Retinal pigment epithelial cell (primary cell): ENCODE measurements at regions not wholly inside any gene's neighbourhood (a gene's known extent, or its start where the extent isn't known, plus 50 kb on each side); places are given as distances from the start of the nearest gene placed in this dataset.

Source experiments
- DNase-seq: peaks from one replicate; pipeline ENCODE4 v3.0.0-alpha.2; 2010; ENCODE audit warnings: low read depth
- H3K4me3 ChIP-seq: 2 replicates; pipeline ENCODE4 v1.5.1; 2011; ENCODE audit warnings: mild to moderate bottlenecking, low read length, control low read depth, moderate library complexity
- CTCF ChIP-seq: conservative IDR thresholded peaks from 2 replicates; pipeline ENCODE4 v1.5.1; 2011; ENCODE audit warnings: low read depth, low read length, control low read depth, inconsistent platforms

- TF ChIP-seq CTCF: no peak
- no peak for DNase-seq
- H3K4me3 ChIP-seq: no peak overlapping the region
Observed at GRCh38 chr15:97684249-97684648, 276.3 kb upstream of the ARRDC4 start.

GRCh38 chr15:97686324-97686723, 274.2 kb upstream of the ARRDC4 start:
- H3K4me3 ChIP-seq: no peak overlapping the region
- no peak for DNase-seq
- TF ChIP-seq CTCF: no peak

- DNase-seq: no peak
- no peak for TF ChIP-seq CTCF
- H3K4me3 ChIP-seq: no peak overlapping the region
Observed at GRCh38 chr15:97687654-97688053, 272.8 kb upstream of the ARRDC4 start.

- no peak for DNase-seq
- H3K4me3 ChIP-seq: no peak overlapping the region
- no peak for TF ChIP-seq CTCF
Observed at GRCh38 chr15:97688177-97688576, 272.3 kb upstream of the ARRDC4 start.

GRCh38 chr15:97688886-97689285, 271.6 kb upstream of the ARRDC4 start:
- no peak overlapping the region for H3K4me3 ChIP-seq
- no peak for DNase-seq
- TF ChIP-seq CTCF: no peak

GRCh38 chr15:97691078-97691477, 269.4 kb upstream of the ARRDC4 start:
- H3K4me3 ChIP-seq: no peak overlapping the region
- DNase-seq: no peak
- no peak for TF ChIP-seq CTCF

GRCh38 chr15:97691799-97692198, 268.7 kb upstream of the ARRDC4 start:
- no peak for DNase-seq
- H3K4me3 ChIP-seq: no peak overlapping the region
- TF ChIP-seq CTCF: no peak
